GM12864 (cell line): ENCODE measurements at regions not wholly inside any gene's neighbourhood (a gene's known extent, or its start where the extent isn't known, plus 50 kb on each side); places are given as distances from the start of the nearest gene placed in this dataset.

Experiments used
- DNase-seq: peaks from one replicate; pipeline ENCODE4 v3.0.0-alpha.2; 2011; ENCODE audit warnings: low read depth
- H3K4me3 ChIP-seq: 2 replicates; pipeline ENCODE4 v1.5.1; 2011; ENCODE audit warnings: mild to moderate bottlenecking, low read depth, low read length, control low read depth
- CTCF ChIP-seq: IDR thresholded peaks from 2 replicates; pipeline ENCODE4 v1.5.1; 2011; ENCODE audit warnings: low read depth, mild to moderate bottlenecking, moderate library complexity, low read length, control low read depth, inconsistent platforms; ENCODE audit errors: missing control alignments

- no peak for DNase-seq
- no peak for TF ChIP-seq CTCF
- H3K4me3 ChIP-seq = no peak overlapping the region
These were observed 63.0 kb upstream of the NXT1 start for GRCh38 chr20:23287354-23288190.

- TF ChIP-seq CTCF = no peak
- H3K4me3 ChIP-seq = no peak overlapping the region
- no peak for DNase-seq
These were observed 64.2 kb upstream of the NXT1 start for GRCh38 chr20:23286346-23286745.

GRCh38 chr20:23285536-23285935 lies 65.1 kb upstream of the NXT1 start:
- TF ChIP-seq CTCF = no peak
- no peak overlapping the region for H3K4me3 ChIP-seq
- no peak for DNase-seq

GRCh38 chr20:23284009-23284408 lies 66.6 kb upstream of the NXT1 start:
- no peak overlapping the region for H3K4me3 ChIP-seq
- DNase-seq = no peak
- TF ChIP-seq CTCF = no peak

GRCh38 chr20:23283096-23283850 lies 67.3 kb upstream of the NXT1 start:
- DNase-seq = no peak
- no peak overlapping the region for H3K4me3 ChIP-seq
- no peak for TF ChIP-seq CTCF

GRCh38 chr20:23282546-23282945 lies 68.0 kb upstream of the NXT1 start:
- DNase-seq = no peak
- no peak overlapping the region for H3K4me3 ChIP-seq
- TF ChIP-seq CTCF = no peak
